ENCODE measurements at regions not wholly inside any gene's neighbourhood (a gene's known extent, or its start where the extent isn't known, plus 50 kb on each side); places are given as distances from the start of the nearest gene placed in this dataset.

- no peak for DNase-seq
Observed at GRCh38 chr7:116083796-116084195, 53.2 kb upstream of the TFEC start.

- DNase-seq, result no peak
Observed at GRCh38 chr7:116086547-116087045, 56.0 kb upstream of the TFEC start.

GRCh38 chr7:116087291-116087690, 56.7 kb upstream of the TFEC start:
- DNase-seq, result peak; percentile 13

- DNase-seq, result no peak
Observed at GRCh38 chr7:116087984-116088383, 57.4 kb upstream of the TFEC start.

GRCh38 chr7:116089293-116089692, 58.7 kb upstream of the TFEC start:
- DNase-seq, result no peak

GRCh38 chr7:116093516-116094301, 63.1 kb upstream of the TFEC start:
- DNase-seq, result no peak

GRCh38 chr7:116095396-116095795, 64.8 kb upstream of the TFEC start:
- peak; percentile 7 for DNase-seq

- no peak for DNase-seq
Observed at GRCh38 chr7:116097365-116098009, 66.9 kb upstream of the TFEC start.

- no peak for DNase-seq
Observed at GRCh38 chr7:116098175-116098574, 67.6 kb upstream of the TFEC start.

GRCh38 chr7:116100626-116101025, 70.1 kb upstream of the TFEC start:
- DNase-seq, result no peak

- DNase-seq, result no peak
Observed at GRCh38 chr7:116101704-116102103, 71.1 kb upstream of the TFEC start.

GRCh38 chr7:116111475-116111874, 80.9 kb upstream of the TFEC start:
- DNase-seq, result no peak

- no peak for DNase-seq
Observed at GRCh38 chr7:116113310-116113709, 82.7 kb upstream of the TFEC start.

GRCh38 chr7:116120839-116121238, 89.5 kb upstream of the TES start:
- no peak for DNase-seq

- DNase-seq, result no peak
Observed at GRCh38 chr7:116122972-116123595, 87.3 kb upstream of the TES start.

- no peak for DNase-seq
Observed at GRCh38 chr7:116128139-116128538, 82.2 kb upstream of the TES start.

- no peak for DNase-seq
Observed at GRCh38 chr7:116135306-116135705, 75.0 kb upstream of the TES start.

- no peak for DNase-seq
Observed at GRCh38 chr7:116138202-116138801, 72.0 kb upstream of the TES start.

- DNase-seq, result no peak
Observed at GRCh38 chr7:116139007-116139406, 71.3 kb upstream of the TES start.

- DNase-seq, result no peak
Observed at GRCh38 chr7:116139807-116140206, 70.5 kb upstream of the TES start.

- no peak for DNase-seq
Observed at GRCh38 chr7:116142374-116142773, 68.0 kb upstream of the TES start.

- DNase-seq, result no peak
Observed at GRCh38 chr7:116142850-116143249, 67.5 kb upstream of the TES start.

GRCh38 chr7:116145245-116145852, 65.0 kb upstream of the TES start:
- no peak for DNase-seq

Measured in SIG-M5 (cell line).